ENCODE measurements at regions not wholly inside any gene's neighbourhood (a gene's known extent, or its start where the extent isn't known, plus 50 kb on each side); places are given as distances from the start of the nearest gene placed in this dataset.

- H3K9me3 ChIP-seq (ENCODE audit: control insufficient read depth in 3 of 3, low read length in 3 of 3) = no peaks in the 10 kb centered on the region
- H3K27me3 ChIP-seq (ENCODE audit: control insufficient read depth in 3 of 3, insufficient read depth in 3 of 3, low read length in 3 of 3) = peaks cover 3 to 12% (median 4%) of the 10 kb centered on the region in 3 donors
- H3K9ac ChIP-seq (ENCODE audit: low read depth in 1 of 3, low read length in 3 of 3) = no peak overlapping the region
- H3K4me3 ChIP-seq (ENCODE audit: low read length in 3 of 3) = no peak overlapping the region
- no peak overlapping the region for H3K27ac ChIP-seq (ENCODE audit: low read depth, low read length)
- H3K36me3 ChIP-seq (ENCODE audit: control insufficient read depth in 3 of 3, insufficient read depth in 3 of 3, low read length in 3 of 3) = no peaks in the 10 kb centered on the region
- H3K4me1 ChIP-seq (ENCODE audit: control insufficient read depth in 3 of 3, insufficient read depth in 3 of 3, low read length in 3 of 3) = no peaks in the 10 kb centered on the region
Observed at GRCh38 chr13:111907341-111907880, 159.5 kb upstream of the SOX1 start.

- H3K27ac ChIP-seq (ENCODE audit: low read depth, low read length) = no peak overlapping the region
Observed at GRCh38 chr13:111908361-111908760, 158.6 kb upstream of the SOX1 start.

DNA sequence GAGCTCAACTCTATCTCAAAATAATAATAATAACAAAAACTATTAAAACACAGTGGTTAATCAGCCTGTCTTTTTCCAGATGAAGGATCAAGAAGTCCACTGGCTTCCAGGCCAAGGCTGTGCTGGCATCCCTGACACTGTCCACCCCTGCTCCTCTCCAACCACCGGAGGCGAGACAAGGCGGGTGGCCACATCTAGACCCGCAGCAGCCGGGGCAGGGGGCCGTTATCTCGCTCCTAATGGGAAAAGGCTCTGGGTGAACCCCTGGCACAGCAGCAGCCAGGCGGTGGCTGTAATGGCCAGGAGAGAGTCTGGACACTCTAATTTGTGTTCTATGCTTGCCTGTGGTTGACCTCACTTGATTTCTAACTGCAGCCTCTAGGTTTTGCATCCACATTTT lies 158.0 kb upstream of the SOX1 start:
- no peaks in the 10 kb centered on the region for H3K9me3 ChIP-seq (ENCODE audit: control insufficient read depth in 3 of 3, low read length in 3 of 3)
- no peaks in the 10 kb centered on the region for H3K36me3 ChIP-seq (ENCODE audit: control insufficient read depth in 3 of 3, insufficient read depth in 3 of 3, low read length in 3 of 3)
- H3K9ac ChIP-seq (ENCODE audit: low read depth in 1 of 3, low read length in 3 of 3) = no peak overlapping the region
- no peak overlapping the region for H3K27ac ChIP-seq (ENCODE audit: low read depth, low read length)
- H3K4me3 ChIP-seq (ENCODE audit: low read length in 3 of 3) = no peak overlapping the region
- H3K27me3 ChIP-seq (ENCODE audit: control insufficient read depth in 3 of 3, insufficient read depth in 3 of 3, low read length in 3 of 3) = peaks cover 3 to 14% (median 7%) of the 10 kb centered on the region in 3 donors
- no peaks in the 10 kb centered on the region for H3K4me1 ChIP-seq (ENCODE audit: control insufficient read depth in 3 of 3, insufficient read depth in 3 of 3, low read length in 3 of 3)

More at GRCh38 chr13:111908361-111908760, 158.6 kb upstream of the SOX1 start:
- Histone ChIP-seq H3K9me3 (ENCODE audit: control insufficient read depth in 3 of 3, low read length in 3 of 3) (no peaks in the 10 kb centered on the region), H3K9ac (ENCODE audit: low read depth in 1 of 3, low read length in 3 of 3) (no peak overlapping the region), H3K4me1 (ENCODE audit: control insufficient read depth in 3 of 3, insufficient read depth in 3 of 3, low read length in 3 of 3) (no peaks in the 10 kb centered on the region), H3K27me3 (ENCODE audit: control insufficient read depth in 3 of 3, insufficient read depth in 3 of 3, low read length in 3 of 3) (peaks cover 3 to 17% (median 5%) of the 10 kb centered on the region in 3 donors), H3K4me3 (ENCODE audit: low read length in 3 of 3) (no peak overlapping the region), H3K36me3 (ENCODE audit: control insufficient read depth in 3 of 3, insufficient read depth in 3 of 3, low read length in 3 of 3) (no peaks in the 10 kb centered on the region)

- peaks cover 3 to 13% (median 7%) of the 10 kb centered on the region in 3 donors for H3K27me3 ChIP-seq (ENCODE audit: control insufficient read depth in 3 of 3, insufficient read depth in 3 of 3, low read length in 3 of 3)
- H3K9me3 ChIP-seq (ENCODE audit: control insufficient read depth in 3 of 3, low read length in 3 of 3) = no peaks in the 10 kb centered on the region
- H3K9ac ChIP-seq (ENCODE audit: low read depth in 1 of 3, low read length in 3 of 3) = no peak overlapping the region
- H3K4me3 ChIP-seq (ENCODE audit: low read length in 3 of 3) = no peak overlapping the region
- no peaks in the 10 kb centered on the region for H3K4me1 ChIP-seq (ENCODE audit: control insufficient read depth in 3 of 3, insufficient read depth in 3 of 3, low read length in 3 of 3)
- H3K27ac ChIP-seq (ENCODE audit: low read depth, low read length) = no peak overlapping the region
- no peaks in the 10 kb centered on the region for H3K36me3 ChIP-seq (ENCODE audit: control insufficient read depth in 3 of 3, insufficient read depth in 3 of 3, low read length in 3 of 3)
Observed at GRCh38 chr13:111909501-111909900, 157.4 kb upstream of the SOX1 start.

GRCh38 chr13:111909971-111910671 lies 156.8 kb upstream of the SOX1 start:
- Histone ChIP-seq H3K4me3 (ENCODE audit: low read length in 3 of 3) (no peak overlapping the region), H3K36me3 (ENCODE audit: control insufficient read depth in 3 of 3, insufficient read depth in 3 of 3, low read length in 3 of 3) (no peaks in the 10 kb centered on the region), H3K27ac (ENCODE audit: low read depth, low read length) (no peak overlapping the region), H3K9me3 (ENCODE audit: control insufficient read depth in 3 of 3, low read length in 3 of 3) (no peaks in the 10 kb centered on the region), H3K27me3 (ENCODE audit: control insufficient read depth in 3 of 3, insufficient read depth in 3 of 3, low read length in 3 of 3) (peaks cover 3 to 13% (median 7%) of the 10 kb centered on the region in 3 donors), H3K4me1 (ENCODE audit: control insufficient read depth in 3 of 3, insufficient read depth in 3 of 3, low read length in 3 of 3) (no peaks in the 10 kb centered on the region), H3K9ac (ENCODE audit: low read depth in 1 of 3, low read length in 3 of 3) (no peak overlapping the region)

DNA sequence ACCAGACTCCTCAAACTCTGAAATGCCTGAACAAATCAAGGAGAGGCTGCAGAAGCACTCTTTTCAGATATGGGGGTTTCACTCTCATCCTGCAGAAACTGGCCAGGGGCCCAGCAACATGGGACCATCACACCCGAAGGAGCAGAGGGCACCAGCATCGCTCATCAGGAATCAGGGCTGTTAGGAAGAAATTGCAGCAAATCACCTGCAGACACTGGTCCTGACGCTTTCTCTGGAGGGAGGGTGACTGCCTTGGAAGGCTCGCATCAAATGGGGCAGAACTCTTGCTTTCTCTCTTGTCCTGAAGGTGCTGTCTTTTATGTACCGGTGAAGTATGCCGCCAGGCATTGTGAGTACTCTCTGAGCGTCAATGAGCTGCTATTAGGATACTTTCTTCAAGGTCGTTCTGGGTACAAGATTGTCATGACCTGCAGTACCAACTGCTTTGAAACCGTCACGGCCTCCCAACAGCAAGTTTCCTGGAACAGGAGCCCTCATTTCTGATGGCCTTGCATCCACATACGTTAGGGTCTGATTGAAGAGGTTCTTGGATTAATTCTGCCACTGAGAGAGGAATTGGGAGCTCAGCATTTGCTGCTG lies 155.7 kb upstream of the SOX1 start:
- H3K27ac ChIP-seq (ENCODE audit: low read depth, low read length) = no peak overlapping the region
- H3K4me3 ChIP-seq (ENCODE audit: low read length in 3 of 3) = no peak overlapping the region
- H3K9ac ChIP-seq (ENCODE audit: low read depth in 1 of 3, low read length in 3 of 3) = no peak overlapping the region
- H3K9me3 ChIP-seq (ENCODE audit: control insufficient read depth in 3 of 3, low read length in 3 of 3) = no peaks in the 10 kb centered on the region
- H3K4me1 ChIP-seq (ENCODE audit: control insufficient read depth in 3 of 3, insufficient read depth in 3 of 3, low read length in 3 of 3) = no peaks in the 10 kb centered on the region
- no peaks in the 10 kb centered on the region for H3K36me3 ChIP-seq (ENCODE audit: control insufficient read depth in 3 of 3, insufficient read depth in 3 of 3, low read length in 3 of 3)
- peaks cover 3 to 13% (median 7%) of the 10 kb centered on the region in 3 donors for H3K27me3 ChIP-seq (ENCODE audit: control insufficient read depth in 3 of 3, insufficient read depth in 3 of 3, low read length in 3 of 3)

DNA sequence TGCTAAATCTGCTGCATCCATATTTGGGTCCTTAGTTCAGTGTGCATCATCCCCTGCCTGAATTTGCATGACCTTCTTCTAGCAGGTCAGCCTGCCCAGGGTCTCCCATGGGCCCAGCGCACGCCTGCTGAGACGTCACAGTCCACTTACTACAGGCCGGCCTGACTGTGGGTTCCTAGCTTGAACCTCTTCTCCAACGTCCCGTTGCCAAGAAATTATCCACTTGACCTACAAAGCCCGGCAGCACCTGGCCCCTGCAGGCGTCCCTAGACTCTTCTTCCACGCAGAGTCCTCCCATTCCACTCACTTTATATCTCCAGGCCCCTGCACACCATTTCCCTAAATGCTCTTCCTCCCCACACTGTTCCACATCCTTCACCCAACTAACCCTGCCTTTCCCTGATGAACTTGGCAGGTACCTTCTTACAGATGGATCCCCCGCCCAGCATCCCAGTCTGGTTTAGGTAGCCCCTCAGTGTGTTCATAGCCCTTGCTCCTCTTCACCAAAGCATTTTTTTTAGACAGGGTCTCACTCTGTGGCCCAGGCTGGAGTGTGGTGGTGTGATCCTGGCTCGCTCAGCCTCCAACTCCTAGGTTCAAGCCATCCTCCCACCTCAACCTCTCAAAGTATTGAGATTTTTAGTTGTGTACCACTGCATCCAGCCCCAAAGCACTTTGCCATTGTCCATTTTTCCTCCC lies 155.0 kb upstream of the SOX1 start:
- H3K9me3 ChIP-seq (ENCODE audit: control insufficient read depth in 3 of 3, low read length in 3 of 3) = no peaks in the 10 kb centered on the region
- peaks cover under 1 to 13% (median 7%) of the 10 kb centered on the region in 3 donors for H3K27me3 ChIP-seq (ENCODE audit: control insufficient read depth in 3 of 3, insufficient read depth in 3 of 3, low read length in 3 of 3)
- no peak overlapping the region for H3K9ac ChIP-seq (ENCODE audit: low read depth in 1 of 3, low read length in 3 of 3)

GRCh38 chr13:111912453-111912866 lies 154.5 kb upstream of the SOX1 start:
- Histone ChIP-seq H3K9me3 (ENCODE audit: control insufficient read depth in 3 of 3, low read length in 3 of 3) (no peaks in the 10 kb centered on the region), H3K27ac (ENCODE audit: low read depth, low read length) (no peak overlapping the region), H3K4me3 (ENCODE audit: low read length in 3 of 3) (no peak overlapping the region), H3K9ac (ENCODE audit: low read depth in 1 of 3, low read length in 3 of 3) (no peak overlapping the region), H3K4me1 (ENCODE audit: control insufficient read depth in 3 of 3, insufficient read depth in 3 of 3, low read length in 3 of 3) (no peaks in the 10 kb centered on the region), H3K36me3 (ENCODE audit: control insufficient read depth in 3 of 3, insufficient read depth in 3 of 3, low read length in 3 of 3) (no peaks in the 10 kb centered on the region), H3K27me3 (ENCODE audit: control insufficient read depth in 3 of 3, insufficient read depth in 3 of 3, low read length in 3 of 3) (peaks cover 0 to 9% (median 4%) of the 10 kb centered on the region in 3 donors)

More for the DNA sequence above, 155.0 kb upstream of the SOX1 start:
- H3K4me1 ChIP-seq (ENCODE audit: control insufficient read depth in 3 of 3, insufficient read depth in 3 of 3, low read length in 3 of 3) = no peaks in the 10 kb centered on the region
- no peak overlapping the region for H3K4me3 ChIP-seq (ENCODE audit: low read length in 3 of 3)
- no peak overlapping the region for H3K27ac ChIP-seq (ENCODE audit: low read depth, low read length)
- no peaks in the 10 kb centered on the region for H3K36me3 ChIP-seq (ENCODE audit: control insufficient read depth in 3 of 3, insufficient read depth in 3 of 3, low read length in 3 of 3)

DNA sequence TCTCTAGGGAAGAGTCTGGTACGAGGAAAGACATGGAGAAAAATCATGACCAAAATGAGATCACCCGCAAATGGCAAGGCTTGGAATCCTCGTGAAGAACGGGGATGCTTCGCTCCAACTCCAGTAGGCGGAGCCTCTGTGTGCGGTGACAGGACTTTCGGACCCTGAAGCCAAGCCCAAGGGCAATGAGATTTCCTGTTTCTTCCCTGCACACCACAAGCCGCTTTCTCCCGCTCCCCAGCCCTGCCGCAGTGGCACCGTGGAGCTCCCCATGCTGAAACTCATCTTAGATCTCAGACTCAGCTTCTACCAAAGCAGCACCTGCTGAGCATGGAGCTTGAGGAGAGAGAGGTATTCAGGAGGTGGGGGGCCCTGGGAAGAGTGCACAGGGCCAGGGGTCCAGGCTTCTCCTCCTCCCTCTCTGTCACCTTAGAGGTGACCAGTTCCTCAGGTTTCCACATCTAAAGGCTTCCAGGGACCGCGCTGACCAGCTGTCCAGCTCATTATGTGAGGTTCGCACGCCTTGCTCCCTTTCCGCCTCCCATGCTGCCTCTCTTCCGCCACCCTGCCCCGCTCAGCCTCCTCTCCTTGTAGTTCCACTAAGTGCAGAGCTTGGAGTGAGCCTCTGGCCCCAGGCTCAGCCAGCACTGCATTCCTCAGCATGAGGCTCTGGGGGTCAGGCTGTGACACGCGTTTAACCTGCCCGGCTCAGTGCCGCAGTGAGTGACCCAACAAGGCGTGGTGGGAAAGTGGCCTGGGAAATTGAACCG lies 153.8 kb upstream of the SOX1 start:
- no peak overlapping the region for H3K27ac ChIP-seq (ENCODE audit: low read depth, low read length)
- H3K4me3 ChIP-seq (ENCODE audit: low read length in 3 of 3) = no peak overlapping the region
- no peak overlapping the region for H3K9ac ChIP-seq (ENCODE audit: low read depth in 1 of 3, low read length in 3 of 3)
- no peaks in the 10 kb centered on the region for H3K9me3 ChIP-seq (ENCODE audit: control insufficient read depth in 3 of 3, low read length in 3 of 3)
- H3K27me3 ChIP-seq (ENCODE audit: control insufficient read depth in 3 of 3, insufficient read depth in 3 of 3, low read length in 3 of 3) = peaks cover 0 to 9% (median 3%) of the 10 kb centered on the region in 3 donors
- H3K4me1 ChIP-seq (ENCODE audit: control insufficient read depth in 3 of 3, insufficient read depth in 3 of 3, low read length in 3 of 3) = no peaks in the 10 kb centered on the region
- H3K36me3 ChIP-seq (ENCODE audit: control insufficient read depth in 3 of 3, insufficient read depth in 3 of 3, low read length in 3 of 3) = no peaks in the 10 kb centered on the region

Data from skeletal muscle tissue (tissue), 3 donors.